GM18909 (cell line): ENCODE measurements at regions not wholly inside any gene's neighbourhood (a gene's known extent, or its start where the extent isn't known, plus 50 kb on each side); places are given as distances from the start of the nearest gene placed in this dataset.
"Not testable (repeated sequence)": the region's sequence is repeated elsewhere in the genome, so short reads cannot be mapped to it uniquely, and the experiment has no call there.

ENCODE experiments used
- ATAC-seq: cut with Tn5 transposase; IDR thresholded peaks from one replicate; pipeline ENCODE4 v1.9.1; 2021; ENCODE audit warnings: mild to moderate bottlenecking; ENCODE audit not compliant: unreplicated experiment, poor library complexity

DNA sequence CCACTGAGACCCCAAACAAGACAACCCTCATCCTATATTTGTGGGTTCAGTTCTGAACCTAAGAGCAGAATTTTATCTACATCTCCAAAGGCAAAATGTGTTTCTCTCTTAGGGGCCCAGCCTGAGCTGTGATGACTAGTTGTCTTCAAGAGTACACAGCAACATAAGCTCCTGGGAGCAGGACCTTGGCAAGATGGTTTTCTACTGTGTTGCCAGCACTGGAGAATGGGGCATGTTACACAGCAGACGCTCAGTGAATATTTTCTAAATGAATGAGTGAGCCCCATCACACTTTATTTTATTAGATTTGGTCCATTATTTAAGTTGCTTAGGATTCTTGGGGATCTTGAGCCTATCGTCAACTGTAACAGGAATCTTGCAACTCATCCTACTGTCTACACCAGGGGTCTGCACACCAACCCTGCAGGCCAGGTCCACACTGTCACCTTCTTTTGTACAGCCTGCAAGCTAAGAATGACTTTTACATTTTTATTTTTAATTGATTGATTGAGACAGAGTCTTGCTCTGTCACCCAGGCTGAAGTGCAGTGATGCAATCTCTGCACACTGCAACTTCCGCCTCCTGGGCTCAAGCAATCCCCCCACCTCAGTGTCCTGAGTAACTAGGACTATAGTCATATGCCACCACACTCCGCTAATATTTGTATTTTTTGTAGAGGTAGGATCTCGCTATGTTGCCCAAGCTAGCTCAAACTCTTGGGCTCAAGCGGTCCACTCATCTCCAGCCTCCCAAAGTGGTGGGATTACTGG is 347.1 kb downstream of the FGFR2 start:
- ATAC-seq: no peak

DNA sequence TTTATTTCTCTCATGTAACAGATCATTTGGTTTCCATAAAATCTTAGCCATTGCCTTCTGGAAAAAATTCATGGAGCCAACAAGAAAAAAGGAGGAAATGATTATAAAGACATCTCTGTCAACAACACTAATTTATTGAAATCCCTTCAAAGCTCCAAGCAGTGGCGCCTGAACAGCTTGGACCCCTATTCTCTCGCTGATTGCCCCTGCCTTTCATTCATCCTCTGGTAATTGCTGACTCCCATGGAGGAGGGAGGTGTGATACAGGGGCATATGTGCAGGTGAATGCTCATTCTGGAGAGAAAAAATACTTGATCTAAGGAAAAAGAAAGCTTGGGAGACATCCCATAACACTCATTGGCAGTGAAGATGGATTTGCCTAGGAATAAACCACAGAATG is 345.5 kb downstream of the FGFR2 start:
- ATAC-seq: no peak

DNA sequence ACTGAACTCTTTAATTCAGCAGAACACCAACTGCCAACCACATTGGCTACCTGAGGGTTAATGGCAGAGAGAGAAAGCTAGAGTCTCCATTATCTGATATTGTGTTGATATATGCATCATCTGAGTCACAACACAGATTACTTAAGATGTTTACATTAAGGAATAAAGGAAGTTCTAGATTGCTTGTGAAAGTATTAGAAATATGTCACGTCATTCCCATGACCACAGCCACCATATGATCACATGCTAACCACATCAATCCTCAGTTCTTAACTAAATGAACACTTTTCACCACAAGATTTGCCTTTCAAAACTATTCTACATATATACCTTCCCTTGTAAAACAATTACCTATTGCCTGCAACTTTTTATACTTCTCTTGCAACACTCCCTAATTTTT is 337.9 kb downstream of the FGFR2 start:
- ATAC-seq: no peak

DNA sequence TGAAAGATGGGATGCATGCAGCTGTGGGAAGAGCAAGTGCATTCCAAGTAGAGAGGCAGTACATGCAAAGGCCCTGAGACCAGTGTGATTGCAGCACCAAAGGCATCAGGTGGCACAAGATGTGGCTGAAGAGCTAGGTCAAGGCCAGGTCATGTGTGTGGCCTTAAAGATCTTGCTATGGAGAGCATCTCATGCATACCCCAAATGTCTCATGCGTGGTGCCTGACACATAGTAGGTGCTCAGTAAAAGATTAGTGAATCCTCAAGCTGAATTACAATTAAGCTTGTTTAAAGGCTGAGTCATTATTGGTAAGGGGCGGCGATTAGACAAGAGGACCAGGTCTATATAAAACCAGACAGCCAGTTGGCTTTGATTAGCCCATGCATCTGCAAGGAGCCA is 336.6 kb downstream of the FGFR2 start:
- no peak for ATAC-seq

DNA sequence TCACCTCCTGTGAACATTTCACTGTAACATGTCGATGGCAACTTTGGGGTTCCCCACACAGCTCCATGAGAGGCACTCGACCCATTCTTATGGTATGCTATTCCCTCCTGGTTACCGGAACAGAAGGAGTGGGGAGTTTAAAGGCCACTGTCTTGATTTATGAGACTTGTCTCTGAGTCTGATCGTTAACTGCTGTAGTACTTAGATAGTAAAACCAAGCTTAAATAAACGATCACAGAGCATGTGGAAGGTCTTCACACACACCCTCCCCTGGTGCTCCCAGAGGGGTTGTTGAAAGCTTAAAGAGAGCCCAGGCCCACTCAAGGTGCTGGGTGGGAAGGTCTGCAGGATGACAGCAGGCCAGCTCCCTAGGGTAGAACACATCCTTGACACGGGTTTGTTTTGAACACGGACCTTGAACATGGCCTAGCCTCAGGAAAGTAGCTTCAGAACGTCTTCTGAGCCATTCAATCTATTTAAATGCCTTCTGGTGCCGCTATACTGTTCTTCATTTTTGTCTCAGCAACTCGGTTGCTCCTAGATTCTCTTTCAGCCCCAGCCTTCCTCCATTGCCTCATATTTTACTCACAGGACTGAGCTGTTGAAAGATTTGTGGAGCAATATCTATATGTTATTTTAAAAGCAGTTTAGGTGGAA is 335.3 kb downstream of the FGFR2 start:
- no peak for ATAC-seq

DNA sequence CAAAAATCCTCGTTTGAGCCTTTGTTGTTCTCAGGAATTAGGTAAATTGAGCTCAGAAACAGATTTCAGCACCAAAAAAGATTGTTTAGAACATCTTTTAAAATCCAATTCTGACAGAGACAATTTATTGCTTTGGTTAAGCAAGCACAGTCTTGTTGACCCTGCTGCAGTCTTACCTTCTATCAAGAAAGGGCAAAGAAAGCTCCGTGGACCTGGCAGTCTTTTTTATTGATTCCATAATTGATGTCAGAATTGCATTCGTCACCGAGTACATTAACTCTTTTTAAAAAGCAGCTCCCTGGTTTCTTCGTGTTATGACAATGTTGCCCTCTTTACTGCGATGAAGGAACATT is 334.8 kb downstream of the FGFR2 start:
- ATAC-seq: no peak

DNA sequence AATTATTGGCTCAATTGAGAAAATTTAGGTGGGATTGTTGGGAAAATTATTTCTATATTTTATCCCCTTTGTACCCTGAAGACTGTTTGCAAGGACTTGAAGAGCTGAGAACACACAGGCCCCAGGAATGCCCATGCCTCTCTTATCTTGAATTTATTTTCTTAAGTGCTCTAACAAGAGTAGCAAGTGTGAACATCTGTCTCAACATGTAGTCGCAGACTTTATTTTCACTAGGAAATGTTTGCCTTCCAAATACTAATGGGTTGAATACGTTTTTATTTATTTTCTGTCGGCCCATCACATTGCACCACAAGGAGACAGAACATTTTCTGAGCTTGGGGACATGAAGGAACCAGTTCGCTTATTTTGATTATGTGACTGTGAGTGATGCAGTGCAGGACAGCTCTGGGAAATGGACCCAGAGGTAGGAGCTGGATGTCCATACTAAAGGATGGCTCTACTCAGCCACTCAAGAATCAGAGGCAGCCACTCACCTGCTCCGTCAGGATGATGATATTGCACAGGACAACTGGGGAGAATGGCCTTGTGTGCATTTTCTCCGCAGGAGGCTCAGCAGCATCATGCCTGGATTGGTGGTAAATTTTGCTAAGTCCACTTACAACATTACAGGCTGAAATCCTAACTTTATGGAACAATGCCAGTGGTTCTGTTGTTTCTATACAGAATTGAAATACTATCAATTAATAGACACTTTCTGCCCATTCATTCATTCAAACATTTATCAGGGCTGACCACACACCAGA is 332.7 kb downstream of the FGFR2 start:
- no peak for ATAC-seq

DNA sequence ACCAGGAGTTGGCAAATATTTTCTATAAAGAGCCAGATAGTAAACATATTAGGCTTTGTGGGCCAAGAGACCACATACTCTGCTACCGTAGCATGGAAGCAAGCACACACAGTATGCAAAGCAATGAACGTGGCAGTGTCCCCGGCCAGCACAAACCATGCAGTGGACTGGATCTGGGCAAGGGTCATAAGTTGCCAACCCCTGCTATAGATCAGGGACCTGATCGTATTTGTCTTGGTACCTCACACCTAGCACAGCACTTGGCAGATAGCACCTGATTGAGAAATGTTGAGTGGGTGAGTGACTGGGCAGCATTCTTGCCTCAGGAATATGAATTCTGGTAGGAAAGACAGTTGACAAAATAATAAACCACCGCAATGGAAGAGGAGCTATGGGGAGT is 331.9 kb downstream of the FGFR2 start:
- ATAC-seq: no peak

DNA sequence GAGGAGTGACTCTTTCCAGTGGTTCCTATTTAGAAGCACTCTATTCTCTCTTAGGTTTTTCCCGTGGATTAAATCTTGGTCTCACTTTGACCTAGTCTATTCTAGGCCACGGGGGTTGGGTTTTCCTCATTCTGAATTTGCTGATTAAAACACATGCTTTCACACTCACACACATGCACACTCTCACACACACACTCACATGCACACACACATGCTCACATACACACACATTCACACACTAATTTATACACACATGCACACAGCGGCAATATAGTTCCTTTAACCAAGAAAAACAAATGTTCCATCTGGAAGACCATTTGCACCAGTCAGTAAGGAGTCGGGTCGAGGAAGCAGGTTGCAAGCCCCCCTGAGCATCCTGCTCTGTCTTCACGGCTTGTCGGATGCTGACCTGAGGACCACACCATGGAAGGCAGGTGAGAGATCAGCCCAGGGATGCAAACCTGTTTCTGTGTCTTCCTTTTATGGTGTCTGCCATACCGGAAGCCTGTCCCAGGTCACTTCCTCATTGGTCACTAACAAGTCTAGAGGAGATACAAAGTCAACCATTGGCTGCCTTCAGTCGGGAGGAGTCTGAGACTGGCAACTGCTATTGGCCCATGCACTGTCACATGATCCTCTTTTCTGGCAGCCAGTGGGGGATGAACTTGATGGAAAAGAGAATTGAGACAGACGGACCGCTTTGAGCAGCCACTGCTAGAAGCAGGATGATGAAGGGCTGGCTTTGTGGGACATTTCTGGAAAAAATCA is 330.8 kb downstream of the FGFR2 start:
- no peak for ATAC-seq

DNA sequence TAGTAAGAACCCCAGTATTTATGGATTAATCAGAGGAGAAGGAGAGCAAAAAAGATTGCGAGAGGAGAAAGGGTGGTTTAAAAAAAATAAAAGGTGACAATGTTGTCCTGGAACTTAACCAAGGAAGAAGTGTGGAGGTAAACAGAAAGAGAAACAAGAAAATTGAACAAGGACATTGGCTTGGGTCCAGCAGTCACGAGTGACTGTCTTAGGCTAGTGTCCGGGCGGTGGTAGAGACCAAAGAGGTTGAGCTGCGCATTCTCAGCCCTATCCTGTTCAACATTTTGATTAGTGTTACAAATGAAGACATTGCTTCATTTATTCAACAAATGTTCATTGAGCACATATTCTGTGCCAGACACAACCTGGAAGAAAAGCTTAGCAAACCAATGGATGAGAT is 329.9 kb downstream of the FGFR2 start:
- ATAC-seq: no peak

DNA sequence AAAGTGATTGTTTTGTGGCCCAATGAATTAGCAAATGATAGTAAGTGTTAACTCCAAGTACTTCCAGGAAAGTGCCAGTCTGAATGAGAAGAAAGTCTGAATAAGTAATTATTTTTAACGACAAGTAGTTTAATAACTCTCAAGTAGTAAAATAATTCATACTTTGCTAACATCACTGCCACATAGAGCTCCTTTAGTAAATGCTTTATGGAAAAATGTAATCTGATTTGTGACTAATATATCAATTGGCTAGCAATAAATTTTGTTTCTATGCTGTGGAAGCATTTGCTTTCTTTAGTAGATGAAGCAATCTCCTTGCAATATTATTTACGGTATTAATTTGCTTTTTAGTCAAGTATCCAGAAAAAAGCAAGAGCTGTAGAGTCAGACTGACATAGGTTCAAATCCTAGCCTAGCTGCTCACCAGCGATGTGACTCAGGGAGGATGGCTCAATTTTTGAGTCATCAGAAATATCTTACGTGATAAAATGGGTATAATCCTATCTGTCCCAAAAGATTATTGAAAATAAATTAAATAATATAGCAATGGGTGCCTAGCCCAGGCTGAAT is 329.3 kb downstream of the FGFR2 start:
- ATAC-seq: no peak

DNA sequence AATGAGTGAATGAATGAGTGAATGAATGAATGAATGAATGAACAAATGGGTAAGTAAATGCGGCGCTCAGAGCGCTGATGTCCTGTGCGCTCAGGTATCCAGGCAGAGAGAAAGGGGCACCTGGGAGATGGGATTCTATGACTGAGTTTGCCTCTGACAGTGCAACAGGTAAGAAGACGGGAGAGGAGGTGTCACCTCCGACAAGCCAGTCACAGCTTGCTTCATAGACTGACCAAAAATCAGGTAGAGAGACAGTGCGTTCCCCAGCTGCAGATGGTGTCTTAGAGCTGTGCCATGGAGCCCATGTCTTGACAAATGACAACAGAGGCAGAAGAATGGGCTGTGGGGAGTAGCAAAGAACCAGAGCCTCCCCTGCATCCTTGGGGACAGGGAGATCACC is 327.3 kb downstream of the FGFR2 start:
- ATAC-seq: no peak

DNA sequence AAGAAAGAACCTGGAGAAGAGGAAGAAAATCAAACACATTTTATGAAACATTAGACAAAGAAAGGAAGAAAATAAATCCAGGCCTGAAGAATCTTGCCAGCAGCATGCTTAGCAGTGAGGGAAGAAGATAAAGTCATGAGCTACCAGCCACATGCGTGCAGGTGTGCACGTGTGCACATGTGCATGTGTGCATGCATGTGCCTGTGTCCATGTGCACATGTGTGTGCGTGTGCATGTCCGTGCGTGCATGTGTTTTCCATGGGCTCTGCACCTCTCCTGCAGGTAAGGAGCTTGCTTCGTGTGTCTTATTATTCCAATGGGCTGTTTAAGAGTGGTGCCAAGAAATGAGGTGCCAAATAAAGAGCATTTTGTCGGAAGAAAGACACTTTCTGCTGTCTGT is 322.2 kb downstream of the FGFR2 start:
- no peak for ATAC-seq

DNA sequence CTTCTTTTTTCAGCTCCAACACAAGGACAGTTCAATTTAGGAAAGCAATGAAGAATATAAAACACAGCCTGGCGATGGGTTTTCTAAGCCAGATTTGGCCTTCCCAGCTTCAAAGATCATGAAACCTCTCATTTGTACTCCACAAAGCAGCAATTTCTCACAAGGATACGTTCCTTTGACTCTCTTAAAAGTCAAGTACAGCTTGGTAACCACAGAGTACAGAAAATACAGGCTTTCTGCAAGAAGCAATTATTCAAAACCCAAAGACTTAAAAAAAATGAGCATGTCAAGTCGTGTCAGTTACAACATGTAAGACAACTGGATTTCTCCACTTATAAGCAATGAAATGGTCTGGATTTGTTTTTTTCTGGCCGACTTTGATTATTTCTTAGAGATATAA is 321.4 kb downstream of the FGFR2 start:
- no peak for ATAC-seq

DNA sequence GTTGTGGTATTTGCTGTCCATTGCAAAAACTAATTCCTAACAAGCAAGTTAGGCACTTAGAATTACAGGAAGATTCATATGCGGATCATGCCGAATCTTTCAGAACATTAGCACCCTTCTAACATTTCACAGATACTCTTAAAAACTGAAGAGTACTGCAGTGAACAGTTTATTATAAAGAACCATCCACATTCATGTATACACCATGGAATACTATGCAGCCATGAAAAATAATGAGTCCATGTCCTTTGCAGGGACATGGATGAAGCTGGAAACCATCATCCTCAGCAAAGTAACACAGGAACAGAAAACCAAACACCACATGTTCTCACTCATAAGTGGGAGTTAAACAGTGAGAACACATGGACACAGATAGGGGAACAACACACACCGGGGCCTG is 319.9 kb downstream of the FGFR2 start:
- ATAC-seq: not testable (repeated sequence)

DNA sequence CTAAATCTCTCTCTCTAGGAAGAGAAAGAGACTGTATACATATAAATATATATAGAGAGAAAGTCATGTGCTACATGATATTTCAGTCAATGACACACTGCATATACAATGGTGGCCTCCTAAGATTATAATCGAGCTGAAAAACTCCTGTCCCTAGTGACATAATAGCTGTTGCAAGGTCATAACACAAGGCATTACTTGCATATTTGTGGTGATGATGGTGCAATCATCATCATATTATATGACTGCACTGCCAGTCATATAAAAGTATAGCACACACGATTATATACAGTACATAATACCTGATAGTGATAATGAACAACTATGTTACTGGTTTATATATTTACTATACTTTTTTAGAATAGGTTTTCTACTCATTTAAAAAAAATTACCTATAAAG is 316.7 kb downstream of the FGFR2 start:
- no peak for ATAC-seq

DNA sequence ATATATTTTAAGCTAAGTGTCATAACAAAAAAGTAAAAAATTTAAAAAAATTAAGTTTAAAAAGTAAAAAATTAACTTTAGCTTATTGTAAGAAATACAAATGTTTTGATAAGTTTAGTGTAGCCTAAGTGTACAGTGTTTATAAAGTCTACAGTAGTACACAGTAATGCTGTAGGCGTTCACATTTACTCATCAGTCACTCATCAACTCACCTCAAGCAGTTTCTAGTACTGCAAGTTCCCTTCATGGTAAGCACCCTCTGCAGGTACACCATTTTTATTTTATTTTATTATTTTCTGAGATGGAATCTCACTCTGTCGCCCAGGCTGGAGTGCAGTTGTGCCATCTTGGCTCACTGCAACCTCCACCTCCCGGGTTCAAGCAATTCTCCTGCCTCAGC is 316.0 kb downstream of the FGFR2 start:
- ATAC-seq: no peak

DNA sequence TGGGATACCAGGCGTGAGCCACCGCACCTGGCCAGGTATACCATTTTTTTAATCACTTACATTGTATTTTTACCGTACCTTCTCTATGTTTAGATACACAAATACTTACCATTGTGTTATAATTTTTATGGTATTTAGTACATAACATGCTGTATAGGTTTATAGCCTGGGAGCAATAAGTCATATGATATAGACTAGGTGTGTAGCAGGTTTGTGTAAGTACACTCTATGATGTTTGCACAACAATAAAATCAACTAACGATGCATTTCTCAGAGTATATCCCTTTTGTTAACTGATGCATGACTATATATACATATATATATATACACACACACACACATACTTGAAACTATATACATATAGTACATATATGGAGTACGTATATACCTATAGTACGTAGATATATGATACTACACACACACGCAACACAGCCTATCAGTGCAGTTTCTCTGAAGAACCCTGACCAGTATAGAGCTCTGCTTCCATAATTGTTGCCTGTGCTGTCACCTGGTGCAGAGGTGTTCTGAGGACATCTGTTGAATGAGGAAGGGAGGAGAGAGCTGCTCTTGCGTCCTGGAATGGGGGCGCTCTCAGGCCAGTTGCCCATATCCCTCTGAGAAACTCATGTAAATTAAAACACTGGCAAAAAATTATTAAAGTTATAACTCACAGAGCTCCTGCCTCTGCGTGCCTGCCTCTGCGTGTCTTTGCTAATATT is 315.3 kb downstream of the FGFR2 start:
- no peak for ATAC-seq

DNA sequence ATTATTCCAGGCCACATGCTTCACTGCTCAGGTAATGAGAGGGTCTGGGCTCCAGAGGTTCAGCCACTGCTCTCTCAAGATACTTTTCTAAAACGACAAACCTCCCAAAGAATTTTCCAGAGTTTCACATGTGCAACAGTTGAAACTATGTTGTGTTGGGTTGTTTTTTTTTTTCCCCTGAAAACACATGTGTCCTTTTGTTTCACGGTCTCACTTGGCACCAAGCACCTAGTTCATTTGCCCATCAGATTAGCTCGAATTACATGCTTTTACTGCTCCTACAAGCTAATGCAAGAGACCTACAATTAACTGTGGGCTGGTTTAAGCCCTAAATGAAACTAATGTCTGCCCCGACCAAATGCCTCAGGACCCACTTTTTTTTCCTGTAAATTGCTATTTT is 313.3 kb downstream of the FGFR2 start:
- no peak for ATAC-seq
